ENCODE measurements at regions not wholly inside any gene's neighbourhood (a gene's known extent, or its start where the extent isn't known, plus 50 kb on each side); places are given as distances from the start of the nearest gene placed in this dataset.

GRCh38 chr12:107355004-107355565, 261.7 kb upstream of the CRY1 start:
- no peak overlapping the region for H3K27ac ChIP-seq
- H3K4me3 ChIP-seq, result no peak overlapping the region
- no peak for DNase-seq (ENCODE audit: low spot score)
- TF ChIP-seq CTCF (IDR thresholded peaks at IDR 0.05), result no peak

- Histone ChIP-seq H3K4me3 (no peak overlapping the region), H3K27ac (no peak overlapping the region)
- no peak for TF ChIP-seq CTCF (IDR thresholded peaks at IDR 0.05)
- no peak for DNase-seq (ENCODE audit: low spot score)
These were observed 262.3 kb upstream of the CRY1 start for GRCh38 chr12:107355612-107356011.

- H3K27ac ChIP-seq, result no peak overlapping the region
- no peak for DNase-seq (ENCODE audit: low spot score)
- no peak overlapping the region for H3K4me3 ChIP-seq
- TF ChIP-seq CTCF (IDR thresholded peaks at IDR 0.05), result no peak
These were observed 263.1 kb upstream of the CRY1 start for GRCh38 chr12:107356266-107356936.

- TF ChIP-seq CTCF (IDR thresholded peaks at IDR 0.05), result no peak
- DNase-seq (ENCODE audit: low spot score), result no peak
These were observed 263.6 kb upstream of the CRY1 start for GRCh38 chr12:107356937-107357295.

GRCh38 chr12:107359382-107359781, 266.0 kb upstream of the CRY1 start:
- DNase-seq (ENCODE audit: low spot score), result no peak
- Histone ChIP-seq H3K4me3 (no peak overlapping the region), H3K27ac (no peak overlapping the region)
- no peak for TF ChIP-seq CTCF (IDR thresholded peaks at IDR 0.05)

More at GRCh38 chr12:107356937-107357295, 263.6 kb upstream of the CRY1 start:
- Histone ChIP-seq H3K27ac (no peak overlapping the region), H3K4me3 (no peak overlapping the region)

GRCh38 chr12:107360033-107360432, 266.7 kb upstream of the CRY1 start:
- no peak for TF ChIP-seq CTCF (IDR thresholded peaks at IDR 0.05)

GRCh38 chr12:107360482-107360881, 267.1 kb upstream of the CRY1 start:
- Histone ChIP-seq H3K4me3 (no peak overlapping the region), H3K27ac (no peak overlapping the region)
- TF ChIP-seq CTCF (IDR thresholded peaks at IDR 0.05), result no peak
- DNase-seq (ENCODE audit: low spot score), result no peak

More at GRCh38 chr12:107360033-107360432, 266.7 kb upstream of the CRY1 start:
- H3K27ac ChIP-seq, result no peak overlapping the region
- DNase-seq (ENCODE audit: low spot score), result no peak
- H3K4me3 ChIP-seq, result no peak overlapping the region
